ENCODE measurements at regions not wholly inside any gene's neighbourhood (a gene's known extent, or its start where the extent isn't known, plus 50 kb on each side); places are given as distances from the start of the nearest gene placed in this dataset.

- Histone ChIP-seq H3K27me3 (no peaks in the 10 kb centered on the region), H3K9me3 (peaks cover 0 to 4% (median 0%) of the 10 kb centered on the region in 12 donors), H3K36me3 (no peaks in the 10 kb centered on the region), H3K27ac (no peak overlapping the region), H3K4me1 (peaks cover 0 to 15% (median 2%) of the 10 kb centered on the region in 12 donors), H3K4me3 (no peak overlapping the region)
- DNase-seq = no peak
- TF ChIP-seq POLR2A (IDR thresholded peaks at IDR 0.05) (no peak), CTCF (IDR thresholded peaks at IDR 0.05) (no peak)
- intact Hi-C loops (cut with DNase I) = no loop called here
- 65 to 79% (median 72%) methylated on average over 2 of the region's 2 CpGs for WGBS, 4 donors
- no peak for ATAC-seq
Observed at GRCh38 chr2:18650221-18650620, 60.9 kb upstream of the NT5C1B start.

GRCh38 chr2:18649502-18650135, 60.2 kb upstream of the NT5C1B start:
- intact Hi-C loops (cut with DNase I) = no loop called here
- TF ChIP-seq POLR2A (IDR thresholded peaks at IDR 0.05) = no peak
- TF ChIP-seq CTCF (IDR thresholded peaks at IDR 0.05) = no peak

GRCh38 chr2:18648161-18648560, 58.8 kb upstream of the NT5C1B start:
- intact Hi-C loops (cut with DNase I) = no loop called here
- Histone ChIP-seq H3K9me3 (peaks cover 0 to 4% (median 0%) of the 10 kb centered on the region in 12 donors), H3K27me3 (no peaks in the 10 kb centered on the region), H3K4me3 (no peak overlapping the region), H3K36me3 (no peaks in the 10 kb centered on the region), H3K27ac (no peak overlapping the region), H3K4me1 (peaks cover 0 to 15% (median 2%) of the 10 kb centered on the region in 12 donors)
- no peak for DNase-seq
- TF ChIP-seq CTCF (IDR thresholded peaks at IDR 0.05) (no peak), POLR2A (IDR thresholded peaks at IDR 0.05) (no peak)
- WGBS, 4 donors = 56 to 89% (median 72%) methylated on average over 3 of the region's 3 CpGs
- no peak for ATAC-seq

More at GRCh38 chr2:18649502-18650135, 60.2 kb upstream of the NT5C1B start:
- Histone ChIP-seq H3K4me3 (no peak overlapping the region), H3K4me1 (peaks cover 0 to 15% (median 2%) of the 10 kb centered on the region in 12 donors), H3K27ac (no peak overlapping the region), H3K27me3 (no peaks in the 10 kb centered on the region), H3K9me3 (peaks cover 0 to 4% (median 0%) of the 10 kb centered on the region in 12 donors), H3K36me3 (no peaks in the 10 kb centered on the region)
- no peak for DNase-seq
- ATAC-seq = no peak
- WGBS, 4 donors = 91 to 97% (median 95%) methylated on average over 1 of the region's 1 CpG

GRCh38 chr2:18647731-18648130, 58.4 kb upstream of the NT5C1B start:
- 50 to 66% (median 60%) methylated on average over 1 of the region's 1 CpG for WGBS, 4 donors
- DNase-seq (no peak), ATAC-seq (no peak)
- Histone ChIP-seq H3K27ac (no peak overlapping the region), H3K36me3 (no peaks in the 10 kb centered on the region), H3K4me3 (no peak overlapping the region), H3K27me3 (no peaks in the 10 kb centered on the region), H3K4me1 (peaks cover 0 to 12% (median 2%) of the 10 kb centered on the region in 12 donors), H3K9me3 (peaks cover 0 to 4% (median 0%) of the 10 kb centered on the region in 12 donors)
- no peak for TF ChIP-seq POLR2A (IDR thresholded peaks at IDR 0.05)
- no peak for TF ChIP-seq CTCF (IDR thresholded peaks at IDR 0.05)
- intact Hi-C loops (cut with DNase I) = no loop called here

Data from heart left ventricle (tissue), 16 donors.